ENCODE measurements at regions not wholly inside any gene's neighbourhood (a gene's known extent, or its start where the extent isn't known, plus 50 kb on each side); places are given as distances from the start of the nearest gene placed in this dataset.

GRCh38 chr5:125870256-125870655 lies 553.0 kb upstream of the GRAMD2B start:
- ChIA-PET POLR2A (no interaction called here), CTCF (no interaction called here)
- no peak for FAIRE-seq
- TF ChIP-seq POLR2AphosphoS5 (IDR thresholded peaks at IDR 0.05; ENCODE audit: insufficient read depth, low read depth, low read length) (no peak), JUN (IDR thresholded peaks at IDR 0.05; ENCODE audit: borderline replicate concordance, insufficient read depth, insufficient read length, low read depth) (no peak), GATA2 (IDR thresholded peaks at IDR 0.05; ENCODE audit: insufficient read depth, insufficient read length, low read depth, low read length) (no peak), POLR2A (IDR thresholded peaks at IDR 0.05; ENCODE audit: low read depth, low read length) (no peak)
- H3K36me3 ChIP-seq (ENCODE audit: control insufficient read depth in 2 of 2, extremely low read depth in 1 of 2, insufficient read depth in 2 of 2, low read length in 2 of 2) = no peaks in the 10 kb centered on the region
- intact Hi-C loops (cut with micrococcal nuclease) = no loop called here
- H3K9me3 ChIP-seq (replicated peaks; ENCODE audit: control insufficient read depth, insufficient read depth, low read length) = no peaks in the 10 kb centered on the region
- no peaks in the 10 kb centered on the region for H3K79me2 ChIP-seq (ENCODE audit: control insufficient read depth, insufficient read depth, low read length)
- H4K20me1 ChIP-seq (replicated peaks; ENCODE audit: control insufficient read depth, extremely low read depth, insufficient read depth, low read length) = no peaks in the 10 kb centered on the region
- H3K9ac ChIP-seq (replicated peaks; ENCODE audit: extremely low read depth, insufficient read depth, low read length) = no peak overlapping the region
- no peaks in the 10 kb centered on the region for H3K4me1 ChIP-seq (ENCODE audit: control insufficient read depth, extremely low read depth, insufficient read depth, low read length)
- H3K9me1 ChIP-seq (replicated peaks; ENCODE audit: control insufficient read depth, extremely low read depth, insufficient read depth, low read length) = no peaks in the 10 kb centered on the region
- no peak overlapping the region for H3K4me3 ChIP-seq (replicated peaks in 1 of 3; ENCODE audit: insufficient read depth in 1 of 3, low read depth in 1 of 3, low read length in 3 of 3)
- no TSS peak for BruUV-seq (replicated peaks)
- H3K27ac ChIP-seq (ENCODE audit: insufficient read depth, low read depth, low read length) = no peak overlapping the region
- H3K27me3 ChIP-seq (ENCODE audit: control insufficient read depth in 2 of 2, insufficient read depth in 2 of 2, low read length in 2 of 2) = no peaks in the 10 kb centered on the region
- H3K4me2 ChIP-seq (ENCODE audit: insufficient read depth, low read length) = no peak overlapping the region
- DNase-seq (ENCODE audit: low read depth, low spot score) = no peak
- no peak overlapping the region for H2AFZ ChIP-seq (ENCODE audit: low read depth, low read length)
- dilution Hi-C loops (cut with MboI; ENCODE audit: extremely low pct_ligation_motif_present, low sequenced_read_pairs) = no loop called here

- no peak for FAIRE-seq
- no peaks in the 10 kb centered on the region for H3K36me3 ChIP-seq (ENCODE audit: control insufficient read depth in 2 of 2, extremely low read depth in 1 of 2, insufficient read depth in 2 of 2, low read length in 2 of 2)
- POLR2A ChIA-PET = no interaction called here
- DNase-seq (ENCODE audit: low read depth, low spot score) = peak; percentile 31
- H3K4me2 ChIP-seq (ENCODE audit: insufficient read depth, low read length) = no peak overlapping the region
- BruUV-seq (replicated peaks) = no TSS peak
- no peak overlapping the region for H3K4me3 ChIP-seq (replicated peaks in 1 of 3; ENCODE audit: insufficient read depth in 1 of 3, low read depth in 1 of 3, low read length in 3 of 3)
- no peak for TF ChIP-seq POLR2AphosphoS5 (IDR thresholded peaks at IDR 0.05; ENCODE audit: insufficient read depth, low read depth, low read length)
- no peak for TF ChIP-seq CTCF (IDR thresholded peaks at IDR 0.05; ENCODE audit: extremely low read depth in 1 of 2, insufficient read depth in 1 of 2, low read depth in 1 of 2, low read length in 2 of 2)
- TF ChIP-seq GATA2 (IDR thresholded peaks at IDR 0.05; ENCODE audit: insufficient read depth, insufficient read length, low read depth, low read length) = no peak
- no peak for TF ChIP-seq FOS (IDR thresholded peaks at IDR 0.05; ENCODE audit: borderline replicate concordance, insufficient read depth, low read length)
- TF ChIP-seq JUN (IDR thresholded peaks at IDR 0.05; ENCODE audit: borderline replicate concordance, insufficient read depth, insufficient read length, low read depth) = no peak
- no peak for TF ChIP-seq POLR2A (IDR thresholded peaks at IDR 0.05; ENCODE audit: low read depth, low read length)
- no peak for TF ChIP-seq EZH2 (IDR thresholded peaks at IDR 0.05; ENCODE audit: borderline replicate concordance, low read depth, low read length, severe bottlenecking)
- TF ChIP-seq MYC (IDR thresholded peaks at IDR 0.05; ENCODE audit: low read depth, low read length) = no peak
- TF ChIP-seq MAX (IDR thresholded peaks at IDR 0.05; ENCODE audit: insufficient read depth, insufficient read length) = no peak
- no peaks in the 10 kb centered on the region for H3K27me3 ChIP-seq (ENCODE audit: control insufficient read depth in 2 of 2, insufficient read depth in 2 of 2, low read length in 2 of 2)
- H3K9ac ChIP-seq (replicated peaks; ENCODE audit: extremely low read depth, insufficient read depth, low read length) = no peak overlapping the region
- no peak overlapping the region for H3K27ac ChIP-seq (ENCODE audit: insufficient read depth, low read depth, low read length)
- no peaks in the 10 kb centered on the region for H3K9me3 ChIP-seq (replicated peaks; ENCODE audit: control insufficient read depth, insufficient read depth, low read length)
- dilution Hi-C loops (cut with MboI; ENCODE audit: extremely low pct_ligation_motif_present, low sequenced_read_pairs) = no loop called here
- CTCF ChIA-PET = no interaction called here
- intact Hi-C loops (cut with micrococcal nuclease) = no loop called here
- no peak overlapping the region for H2AFZ ChIP-seq (ENCODE audit: low read depth, low read length)
- H3K4me1 ChIP-seq (ENCODE audit: control insufficient read depth, extremely low read depth, insufficient read depth, low read length) = no peaks in the 10 kb centered on the region
- H3K9me1 ChIP-seq (replicated peaks; ENCODE audit: control insufficient read depth, extremely low read depth, insufficient read depth, low read length) = no peaks in the 10 kb centered on the region
- no peaks in the 10 kb centered on the region for H4K20me1 ChIP-seq (replicated peaks; ENCODE audit: control insufficient read depth, extremely low read depth, insufficient read depth, low read length)
- no peaks in the 10 kb centered on the region for H3K79me2 ChIP-seq (ENCODE audit: control insufficient read depth, insufficient read depth, low read length)
These were observed 549.2 kb upstream of the GRAMD2B start for GRCh38 chr5:125874057-125874456.

All from endothelial cell of umbilical vein (primary cell).